WTC11 (cell line): ENCODE measurements at regions not wholly inside any gene's neighbourhood (a gene's known extent, or its start where the extent isn't known, plus 50 kb on each side); places are given as distances from the start of the nearest gene placed in this dataset.

Experiments
- ATAC-seq: fragments of 200-7000 bp; cut with Tn5 transposase; 2 replicates; pipeline ENCODE4 v1.10.0; 2021; ENCODE audit warnings: mild to moderate bottlenecking, moderate library complexity
- CTCF ChIA-PET: fragments of 300-600 bp; sonication (Branson Sonifier 250); formaldehyde crosslinking; loops from one replicate; lab custom pipeline; 2021; ENCODE audit warnings: antibody characterized with exemption; lab: Charles Lee
- POLR2A ChIA-PET: fragments of 350-600 bp; sonication (Branson Sonifier 250); formaldehyde crosslinking; loops from one replicate; lab custom pipeline; 2021; ENCODE audit warnings: antibody characterized with exemption; lab: Charles Lee
- DNase-seq: peaks from one replicate; pipeline ENCODE4 v3.0.0; 2021; ENCODE audit warnings: low spot score
- H3K27ac Mint-ChIP-seq: 2 replicates; pipeline ENCODE4 v1.8.0; 2021; ENCODE audit warnings: mixed read lengths
- H3K27me3 Mint-ChIP-seq: 2 replicates; pipeline ENCODE4 v1.8.0; 2021; ENCODE audit warnings: low read depth, mild to moderate bottlenecking, moderate library complexity, mixed read lengths
- H3K36me3 Mint-ChIP-seq: 2 replicates; pipeline ENCODE4 v1.8.0; 2021; ENCODE audit warnings: mixed read lengths
- H3K4me1 Mint-ChIP-seq: 2 replicates; pipeline ENCODE4 v1.8.0; 2022; ENCODE audit warnings: mixed read lengths
- H3K4me3 Mint-ChIP-seq: 2 replicates; pipeline ENCODE4 v1.8.0; 2021; ENCODE audit warnings: mild to moderate bottlenecking, moderate library complexity, mixed read lengths
- H3K9me3 Mint-ChIP-seq: 2 replicates; pipeline ENCODE4 v1.8.0; 2021; ENCODE audit warnings: mixed read lengths
- ATF1 ChIP-seq: sonication (generic); formaldehyde crosslinking; IDR thresholded peaks from 2 replicates; pipeline ENCODE4 v1.8.1; 2023; ENCODE audit warnings: mild to moderate bottlenecking, moderate library complexity, missing genetic modification reagents
- CREB1 ChIP-seq: sonication (generic); formaldehyde crosslinking; IDR thresholded peaks from 2 replicates; pipeline ENCODE4 v1.8.0; 2023; ENCODE audit warnings: mild to moderate bottlenecking, missing genetic modification reagents
- CREM ChIP-seq: sonication (generic); formaldehyde crosslinking; IDR thresholded peaks from 2 replicates; pipeline ENCODE4 v1.8.1; 2022; ENCODE audit warnings: mild to moderate bottlenecking, missing genetic modification reagents, moderate library complexity
- ELF4 ChIP-seq: sonication (generic); formaldehyde crosslinking; IDR thresholded peaks from 2 replicates; pipeline ENCODE4 v1.8.1; 2022; ENCODE audit warnings: low read depth, mild to moderate bottlenecking, moderate library complexity, missing genetic modification reagents
- GRHL2 ChIP-seq: fragments of 250-450 bp; sonication (Bioruptor Pico); IDR thresholded peaks from 2 replicates; pipeline ENCODE4 v1.8.0; 2022; ENCODE audit warnings: mild to moderate bottlenecking, moderate library complexity; ENCODE audit not compliant: insufficient replicate concordance, severe bottlenecking
- HMGA2 ChIP-seq: fragments of 250-450 bp; sonication (Bioruptor Pico); IDR thresholded peaks from 2 replicates; pipeline ENCODE4 v1.4.0; 2021; ENCODE audit warnings: mild to moderate bottlenecking, moderate library complexity
- PRRX2 ChIP-seq: fragments of 250-450 bp; sonication (Bioruptor Pico); IDR thresholded peaks from 2 replicates; pipeline ENCODE4 v1.8.0; 2021; ENCODE audit warnings: mild to moderate bottlenecking
- RELA ChIP-seq: sonication (generic); formaldehyde crosslinking; IDR thresholded peaks from 2 replicates; pipeline ENCODE4 v1.8.1; 2022; ENCODE audit warnings: missing genetic modification reagents, mild to moderate bottlenecking, borderline replicate concordance
- SMAD4 ChIP-seq: sonication (generic); formaldehyde crosslinking; IDR thresholded peaks from 2 replicates; pipeline ENCODE4 v1.8.0; 2022; ENCODE audit warnings: mild to moderate bottlenecking, missing genetic modification reagents
- TEAD1 ChIP-seq: sonication (generic); formaldehyde crosslinking; IDR thresholded peaks from 2 replicates; pipeline ENCODE4 v1.8.0; 2022; ENCODE audit warnings: mild to moderate bottlenecking, missing genetic modification reagents
- ZBTB21 ChIP-seq: sonication (generic); formaldehyde crosslinking; IDR thresholded peaks from 2 replicates; pipeline ENCODE4 v1.8.1; 2023; ENCODE audit warnings: mild to moderate bottlenecking, missing genetic modification reagents, borderline replicate concordance
- ZNF138 ChIP-seq: sonication (generic); formaldehyde crosslinking; conservative IDR thresholded peaks from 2 replicates; pipeline ENCODE4 v1.8.1; 2022; ENCODE audit warnings: mild to moderate bottlenecking, moderate library complexity, missing genetic modification reagents
- ZNF219 ChIP-seq: sonication (generic); formaldehyde crosslinking; IDR thresholded peaks from 2 replicates; pipeline ENCODE4 v1.8.0; 2023; ENCODE audit warnings: missing genetic modification reagents, mild to moderate bottlenecking, borderline replicate concordance
- ZNF416 ChIP-seq: fragments of 250-450 bp; sonication (Bioruptor Pico); IDR thresholded peaks from 2 replicates; pipeline ENCODE4 v1.9.0; 2021; ENCODE audit warnings: mild to moderate bottlenecking, inconsistent platforms
- ZNF423 ChIP-seq: fragments of 250-450 bp; sonication (Bioruptor Pico); IDR thresholded peaks from 2 replicates; pipeline ENCODE4 v2.1.2; 2022; ENCODE audit warnings: mild to moderate bottlenecking, moderate library complexity
- TF ChIP-seq, protein P1 (sequence below): fragments of 250-450 bp; sonication (Bioruptor Pico); IDR thresholded peaks from 2 replicates; pipeline ENCODE4 v1.9.0; 2021; ENCODE audit warnings: moderate library complexity, mild to moderate bottlenecking, inconsistent platforms, borderline replicate concordance
- TF ChIP-seq, protein P2 (sequence below): sonication (generic); formaldehyde crosslinking; IDR thresholded peaks from 2 replicates; pipeline ENCODE4 v1.8.0; 2023; ENCODE audit warnings: missing genetic modification reagents
- TF ChIP-seq, protein P3 (sequence below): fragments of 250-450 bp; sonication (Bioruptor Pico); IDR thresholded peaks from 2 replicates; pipeline ENCODE4 v1.8.0; 2021; ENCODE audit warnings: mild to moderate bottlenecking
- TF ChIP-seq, protein P4 (sequence below): sonication (generic); formaldehyde crosslinking; IDR thresholded peaks from 2 replicates; pipeline ENCODE4 v1.8.0; 2022; ENCODE audit warnings: mild to moderate bottlenecking, missing genetic modification reagents
- TF ChIP-seq, protein P5 (sequence below): sonication (generic); formaldehyde crosslinking; IDR thresholded peaks from 2 replicates; pipeline ENCODE4 v1.8.1; 2022; ENCODE audit warnings: mild to moderate bottlenecking, missing genetic modification reagents, moderate library complexity, borderline replicate concordance
- TF ChIP-seq, protein P6 (sequence below): fragments of 250-450 bp; sonication (Bioruptor Pico); conservative IDR thresholded peaks from 2 replicates; pipeline ENCODE4 v1.9.0; 2021; ENCODE audit warnings: mild to moderate bottlenecking
- TF ChIP-seq, protein P7 (sequence below): sonication (generic); formaldehyde crosslinking; IDR thresholded peaks from 2 replicates; pipeline ENCODE4 v1.8.1; 2022; ENCODE audit warnings: missing genetic modification reagents, borderline replicate concordance

DNA sequence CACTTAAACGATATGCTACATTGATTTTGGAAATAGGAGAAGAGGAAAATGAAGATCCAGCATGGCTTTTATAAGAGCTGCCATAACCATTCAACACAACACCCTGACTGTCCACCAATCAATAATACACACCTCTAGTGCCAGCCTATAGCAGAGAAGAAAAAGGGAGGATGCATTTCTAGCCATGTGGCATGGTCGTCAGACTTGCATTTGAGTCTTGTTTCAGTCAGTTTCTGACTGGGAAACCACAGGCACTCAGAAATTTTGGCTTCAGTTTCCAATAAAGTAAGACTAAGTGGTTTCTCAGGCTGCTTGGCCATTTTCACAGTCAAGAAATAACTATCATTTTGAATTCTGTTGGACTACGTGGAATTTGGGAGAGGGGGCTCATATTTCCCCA lies 523.5 kb upstream of the LRRC4C start (continued):
- TF ChIP-seq, protein P1, sequence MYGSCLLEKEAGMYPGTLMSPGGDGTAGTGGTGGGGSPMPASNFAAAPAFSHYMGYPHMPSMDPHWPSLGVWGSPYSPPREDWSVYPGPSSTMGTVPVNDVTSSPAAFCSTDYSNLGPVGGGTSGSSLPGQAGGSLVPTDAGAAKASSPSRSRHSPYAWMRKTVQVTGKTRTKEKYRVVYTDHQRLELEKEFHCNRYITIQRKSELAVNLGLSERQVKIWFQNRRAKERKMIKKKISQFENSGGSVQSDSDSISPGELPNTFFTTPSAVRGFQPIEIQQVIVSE = no peak
- TF ChIP-seq, protein P2, sequence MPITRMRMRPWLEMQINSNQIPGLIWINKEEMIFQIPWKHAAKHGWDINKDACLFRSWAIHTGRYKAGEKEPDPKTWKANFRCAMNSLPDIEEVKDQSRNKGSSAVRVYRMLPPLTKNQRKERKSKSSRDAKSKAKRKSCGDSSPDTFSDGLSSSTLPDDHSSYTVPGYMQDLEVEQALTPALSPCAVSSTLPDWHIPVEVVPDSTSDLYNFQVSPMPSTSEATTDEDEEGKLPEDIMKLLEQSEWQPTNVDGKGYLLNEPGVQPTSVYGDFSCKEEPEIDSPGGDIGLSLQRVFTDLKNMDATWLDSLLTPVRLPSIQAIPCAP = no peak
- no peak for TF ChIP-seq PRRX2 (CRISPR knock-in tag)
- TF ChIP-seq, protein P3, sequence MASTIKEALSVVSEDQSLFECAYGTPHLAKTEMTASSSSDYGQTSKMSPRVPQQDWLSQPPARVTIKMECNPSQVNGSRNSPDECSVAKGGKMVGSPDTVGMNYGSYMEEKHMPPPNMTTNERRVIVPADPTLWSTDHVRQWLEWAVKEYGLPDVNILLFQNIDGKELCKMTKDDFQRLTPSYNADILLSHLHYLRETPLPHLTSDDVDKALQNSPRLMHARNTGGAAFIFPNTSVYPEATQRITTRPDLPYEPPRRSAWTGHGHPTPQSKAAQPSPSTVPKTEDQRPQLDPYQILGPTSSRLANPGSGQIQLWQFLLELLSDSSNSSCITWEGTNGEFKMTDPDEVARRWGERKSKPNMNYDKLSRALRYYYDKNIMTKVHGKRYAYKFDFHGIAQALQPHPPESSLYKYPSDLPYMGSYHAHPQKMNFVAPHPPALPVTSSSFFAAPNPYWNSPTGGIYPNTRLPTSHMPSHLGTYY (CRISPR knock-in tag) = no peak

DNA sequence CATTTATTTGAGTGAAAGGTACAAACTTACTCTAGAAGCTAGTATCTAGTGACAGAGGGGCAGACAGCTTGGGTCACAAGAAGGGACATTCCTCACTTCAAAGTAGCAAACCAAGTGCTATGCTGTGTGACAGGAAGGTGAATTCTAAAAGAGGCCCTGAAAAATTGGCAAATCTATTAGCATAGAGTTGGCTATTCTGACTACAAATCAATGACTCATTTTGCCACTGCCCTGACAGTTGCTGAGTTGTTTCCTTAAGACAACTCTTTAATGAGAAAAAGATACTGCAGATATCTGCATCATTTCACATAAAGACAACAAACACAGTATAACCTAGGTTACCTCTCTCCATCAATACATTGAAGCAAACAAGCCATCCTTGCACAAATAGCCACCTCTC lies 524.0 kb upstream of the LRRC4C start:
- Mint-ChIP-seq H3K4me3 (no peak overlapping the region), H3K36me3 (no peaks in the 10 kb centered on the region), H3K27me3 (no peaks in the 10 kb centered on the region), H3K9me3 (no peaks in the 10 kb centered on the region), H3K4me1 (0 out of 2 replicates have a peak, but pooled peaks cover 3% of the 10 kb centered on the region), H3K27ac (no peak overlapping the region)
- no peak for ATAC-seq
- CTCF ChIA-PET = no interaction called here
- TF ChIP-seq ELF4 (CRISPR knock-in tag) (no peak), RELA (CRISPR knock-in tag) (no peak), SMAD4 (CRISPR knock-in tag) (no peak), TEAD1 (no peak), ZBTB21 (CRISPR knock-in tag) (no peak)
- TF ChIP-seq, protein P4, sequence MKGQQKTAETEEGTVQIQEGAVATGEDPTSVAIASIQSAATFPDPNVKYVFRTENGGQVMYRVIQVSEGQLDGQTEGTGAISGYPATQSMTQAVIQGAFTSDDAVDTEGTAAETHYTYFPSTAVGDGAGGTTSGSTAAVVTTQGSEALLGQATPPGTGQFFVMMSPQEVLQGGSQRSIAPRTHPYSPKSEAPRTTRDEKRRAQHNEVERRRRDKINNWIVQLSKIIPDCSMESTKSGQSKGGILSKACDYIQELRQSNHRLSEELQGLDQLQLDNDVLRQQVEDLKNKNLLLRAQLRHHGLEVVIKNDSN (CRISPR knock-in tag) = no peak
- TF ChIP-seq, protein P5, sequence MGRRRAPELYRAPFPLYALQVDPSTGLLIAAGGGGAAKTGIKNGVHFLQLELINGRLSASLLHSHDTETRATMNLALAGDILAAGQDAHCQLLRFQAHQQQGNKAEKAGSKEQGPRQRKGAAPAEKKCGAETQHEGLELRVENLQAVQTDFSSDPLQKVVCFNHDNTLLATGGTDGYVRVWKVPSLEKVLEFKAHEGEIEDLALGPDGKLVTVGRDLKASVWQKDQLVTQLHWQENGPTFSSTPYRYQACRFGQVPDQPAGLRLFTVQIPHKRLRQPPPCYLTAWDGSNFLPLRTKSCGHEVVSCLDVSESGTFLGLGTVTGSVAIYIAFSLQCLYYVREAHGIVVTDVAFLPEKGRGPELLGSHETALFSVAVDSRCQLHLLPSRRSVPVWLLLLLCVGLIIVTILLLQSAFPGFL (CRISPR knock-in tag) = no peak
- no peak for DNase-seq
- POLR2A ChIA-PET = no interaction called here

DNA sequence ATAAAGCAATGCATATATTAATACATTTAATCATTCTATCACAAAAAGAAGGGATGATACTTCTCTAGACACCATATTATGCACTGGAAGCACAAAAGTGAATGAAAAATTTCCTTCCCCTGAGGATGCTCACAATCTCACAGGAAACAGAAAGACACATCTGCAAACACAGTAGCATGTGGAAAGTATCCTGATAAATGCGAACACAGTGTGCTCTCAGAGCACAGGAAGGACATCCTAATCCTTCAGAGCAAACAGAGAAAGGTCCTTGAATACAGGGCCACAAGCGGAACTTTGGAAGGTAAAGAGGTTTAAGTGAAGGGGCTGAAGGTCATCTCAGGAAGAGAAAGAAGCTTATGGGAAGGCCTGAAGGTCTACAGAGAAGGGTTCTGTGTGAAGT lies 524.6 kb upstream of the LRRC4C start:
- no peak for TF ChIP-seq CREM (CRISPR knock-in tag)
- TF ChIP-seq ZNF423 (CRISPR knock-in tag) = no peak
- no peak for TF ChIP-seq ZNF138 (CRISPR knock-in tag)
- no peak for TF ChIP-seq RELA (CRISPR knock-in tag)
- TF ChIP-seq, protein P2 = no peak
- TF ChIP-seq, protein P1 = no peak
- no peak for TF ChIP-seq CREB1 (CRISPR knock-in tag)
- TF ChIP-seq GRHL2 (CRISPR knock-in tag) = no peak
- TF ChIP-seq ZNF219 (CRISPR knock-in tag) = no peak
- TF ChIP-seq, protein P6, sequence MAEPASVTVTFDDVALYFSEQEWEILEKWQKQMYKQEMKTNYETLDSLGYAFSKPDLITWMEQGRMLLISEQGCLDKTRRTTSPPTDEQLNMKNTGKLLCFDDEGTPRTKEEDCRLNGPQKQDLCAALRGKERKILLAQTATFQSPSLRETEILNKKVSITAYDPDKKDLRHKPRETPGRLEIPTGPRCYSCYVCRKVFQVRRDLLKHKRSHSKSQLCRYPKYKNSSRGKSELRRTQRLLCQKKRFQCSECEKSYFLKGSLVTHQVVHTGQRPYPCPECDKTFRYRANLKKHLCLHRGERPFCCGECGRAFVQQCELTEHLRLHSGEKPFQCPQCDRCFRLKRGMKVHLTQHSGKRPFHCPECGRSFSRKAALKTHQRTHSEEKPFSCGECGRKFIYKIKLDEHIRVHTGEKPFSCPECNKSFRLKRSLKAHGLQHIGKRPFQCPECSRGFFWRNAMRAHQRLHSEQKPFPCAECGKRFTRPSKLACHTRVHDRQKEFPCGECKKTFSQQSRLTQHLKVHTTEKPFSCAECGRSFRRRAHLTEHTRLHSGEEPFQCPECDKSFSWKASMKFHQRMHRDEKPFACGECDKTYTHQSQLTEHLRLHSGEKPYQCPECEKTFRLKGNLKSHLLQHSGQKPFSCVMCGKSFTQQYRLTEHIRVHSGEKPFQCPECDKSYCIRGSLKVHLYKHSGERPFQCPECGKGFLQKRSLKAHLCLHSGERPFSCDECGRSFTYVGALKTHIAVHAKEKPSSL (CRISPR knock-in tag) = no peak
- TF ChIP-seq, protein P7, sequence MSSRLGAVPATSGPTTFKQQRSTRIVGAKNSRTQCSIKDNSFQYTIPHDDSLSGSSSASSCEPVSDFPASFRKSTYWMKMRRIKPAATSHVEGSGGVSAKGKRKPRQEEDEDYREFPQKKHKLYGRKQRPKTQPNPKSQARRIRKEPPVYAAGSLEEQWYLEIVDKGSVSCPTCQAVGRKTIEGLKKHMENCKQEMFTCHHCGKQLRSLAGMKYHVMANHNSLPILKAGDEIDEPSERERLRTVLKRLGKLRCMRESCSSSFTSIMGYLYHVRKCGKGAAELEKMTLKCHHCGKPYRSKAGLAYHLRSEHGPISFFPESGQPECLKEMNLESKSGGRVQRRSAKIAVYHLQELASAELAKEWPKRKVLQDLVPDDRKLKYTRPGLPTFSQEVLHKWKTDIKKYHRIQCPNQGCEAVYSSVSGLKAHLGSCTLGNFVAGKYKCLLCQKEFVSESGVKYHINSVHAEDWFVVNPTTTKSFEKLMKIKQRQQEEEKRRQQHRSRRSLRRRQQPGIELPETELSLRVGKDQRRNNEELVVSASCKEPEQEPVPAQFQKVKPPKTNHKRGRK (CRISPR knock-in tag) = no peak
- TF ChIP-seq ZNF416 (CRISPR knock-in tag) = no peak
- no peak for TF ChIP-seq ATF1 (CRISPR knock-in tag)
- no peak for TF ChIP-seq HMGA2 (CRISPR knock-in tag)
- TF ChIP-seq, all 79 proteins: peak for 0
- no peak overlapping the region for H3K4me3 Mint-ChIP-seq
- ChIA-PET POLR2A (no interaction called here), CTCF (no interaction called here)
- no peaks in the 10 kb centered on the region for H3K9me3 Mint-ChIP-seq
- no peak for DNase-seq
- ATAC-seq = no peak
- no peak overlapping the region for H3K27ac Mint-ChIP-seq
- no peaks in the 10 kb centered on the region for H3K27me3 Mint-ChIP-seq
- no peaks in the 10 kb centered on the region for H3K36me3 Mint-ChIP-seq
- H3K4me1 Mint-ChIP-seq = 0 out of 2 replicates have a peak, but pooled peaks cover 3% of the 10 kb centered on the region
